Neural crest cell (in vitro differentiated cells): ENCODE measurements at regions not wholly inside any gene's neighbourhood (a gene's known extent, or its start where the extent isn't known, plus 50 kb on each side); places are given as distances from the start of the nearest gene placed in this dataset.

Experiments
- DNase-seq: peaks from one replicate; pipeline ENCODE4 v3.0.0; 2021; ENCODE audit warnings: low read depth, mixed read lengths, low spot score
- H3K27ac Mint-ChIP-seq: one replicate; pipeline ENCODE4 v1.8.0; 2021; ENCODE audit warnings: mild to moderate bottlenecking, mixed read lengths; ENCODE audit not compliant: unreplicated experiment
- H3K27me3 Mint-ChIP-seq: 2 replicates; pipeline ENCODE4 v1.8.0; 2021; ENCODE audit warnings: low read depth, mild to moderate bottlenecking, mixed read lengths
- H3K36me3 Mint-ChIP-seq: 2 replicates; pipeline ENCODE4 v1.8.0; 2021; ENCODE audit warnings: low read depth, mild to moderate bottlenecking, mixed read lengths
- H3K4me1 Mint-ChIP-seq: 2 replicates; pipeline ENCODE4 v1.8.0; 2021; ENCODE audit warnings: mixed read lengths
- H3K4me3 Mint-ChIP-seq: one replicate; pipeline ENCODE4 v1.8.0; 2021; ENCODE audit warnings: mild to moderate bottlenecking, mixed read lengths
- H3K9me3 Mint-ChIP-seq: 2 replicates; pipeline ENCODE4 v1.8.0; 2021; ENCODE audit warnings: mixed read lengths
- CTCF ChIP-seq: fragments of 200-600 bp; sonication (generic); conservative IDR thresholded peaks from 2 replicates; pipeline ENCODE4 v1.5.0; 2021; ENCODE audit warnings: antibody characterized with exemption, mild to moderate bottlenecking

- H3K27ac Mint-ChIP-seq = no peak overlapping the region
- H3K36me3 Mint-ChIP-seq = no peaks in the 10 kb centered on the region
- no peak for DNase-seq
- no peak overlapping the region for H3K4me3 Mint-ChIP-seq
- H3K4me1 Mint-ChIP-seq = peaks cover 17% of the 10 kb centered on the region
- TF ChIP-seq CTCF = no peak
- H3K9me3 Mint-ChIP-seq = no peaks in the 10 kb centered on the region
- H3K27me3 Mint-ChIP-seq = no peaks in the 10 kb centered on the region
These were observed 281.9 kb downstream of the SOX9 start for GRCh38 chr17:72402727-72403210.

GRCh38 chr17:72403713-72404209, 282.9 kb downstream of the SOX9 start:
- Mint-ChIP-seq H3K36me3 (no peaks in the 10 kb centered on the region), H3K27me3 (no peaks in the 10 kb centered on the region), H3K27ac (peak overlapping the region; percentile 9), H3K9me3 (no peaks in the 10 kb centered on the region), H3K4me3 (no peak overlapping the region), H3K4me1 (peaks cover 25% of the 10 kb centered on the region)
- no peak for TF ChIP-seq CTCF
- no peak for DNase-seq

GRCh38 chr17:72404872-72405271, 284.1 kb downstream of the SOX9 start:
- Mint-ChIP-seq H3K27me3 (no peaks in the 10 kb centered on the region), H3K4me3 (no peak overlapping the region), H3K9me3 (no peaks in the 10 kb centered on the region), H3K36me3 (no peaks in the 10 kb centered on the region), H3K27ac (no peak overlapping the region), H3K4me1 (peaks cover 25% of the 10 kb centered on the region)
- no peak for DNase-seq
- no peak for TF ChIP-seq CTCF

GRCh38 chr17:72405662-72406230, 284.9 kb downstream of the SOX9 start:
- Mint-ChIP-seq H3K4me3 (no peak overlapping the region), H3K27ac (no peak overlapping the region), H3K9me3 (no peaks in the 10 kb centered on the region), H3K36me3 (no peaks in the 10 kb centered on the region), H3K4me1 (peaks cover 25% of the 10 kb centered on the region), H3K27me3 (no peaks in the 10 kb centered on the region)
- DNase-seq = no peak
- TF ChIP-seq CTCF = no peak

GRCh38 chr17:72406498-72406897, 285.7 kb downstream of the SOX9 start:
- Mint-ChIP-seq H3K4me1 (peaks cover 25% of the 10 kb centered on the region), H3K27me3 (no peaks in the 10 kb centered on the region), H3K27ac (no peak overlapping the region)

More at GRCh38 chr17:72406498-72406897, 285.7 kb downstream of the SOX9 start:
- Mint-ChIP-seq H3K36me3 (no peaks in the 10 kb centered on the region), H3K4me3 (no peak overlapping the region), H3K9me3 (no peaks in the 10 kb centered on the region)
- TF ChIP-seq CTCF = no peak
- no peak for DNase-seq
